ENCODE measurements at regions not wholly inside any gene's neighbourhood (a gene's known extent, or its start where the extent isn't known, plus 50 kb on each side); places are given as distances from the start of the nearest gene placed in this dataset.

DNA sequence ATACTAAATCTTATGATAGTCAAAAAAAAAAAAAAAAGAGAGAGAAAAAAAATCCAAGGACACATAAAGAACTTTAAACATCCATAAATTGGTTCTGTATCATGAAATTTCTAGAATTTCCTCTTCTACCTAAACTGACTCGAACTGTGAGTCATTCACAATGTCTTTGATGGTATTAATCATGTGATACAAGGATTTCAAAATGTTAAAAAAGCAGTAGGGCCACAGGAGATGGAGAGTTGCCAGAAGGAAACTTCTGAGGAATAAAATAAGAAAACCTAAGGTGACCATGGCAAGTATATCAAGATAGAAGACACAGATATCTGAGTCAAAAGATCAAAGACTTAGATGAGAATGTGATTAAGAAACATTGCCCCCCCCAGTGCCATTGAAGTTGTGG lies 1320.9 kb upstream of the FLRT2 start:
- no peak overlapping the region for H3K4me2 ChIP-seq (ENCODE audit: low read length)
- no peaks in the 10 kb centered on the region for H3K9me2 ChIP-seq (ENCODE audit: low read depth, low read length)
- H3K27ac ChIP-seq (ENCODE audit: low read depth, low read length, poor library complexity, severe bottlenecking) = no peak overlapping the region
- no peaks in the 10 kb centered on the region for H3K27me3 ChIP-seq (ENCODE audit: insufficient read depth, low read length)
- no peaks in the 10 kb centered on the region for H3F3A ChIP-seq (ENCODE audit: insufficient read depth, low read length)
- H3K79me2 ChIP-seq (ENCODE audit: insufficient read depth, low read length) = no peaks in the 10 kb centered on the region
- H3K9ac ChIP-seq (ENCODE audit: low read length) = no peak overlapping the region
- no peak overlapping the region for H3K4me3 ChIP-seq (ENCODE audit: low read depth, low read length, poor library complexity, severe bottlenecking)
- H3K9me3 ChIP-seq (ENCODE audit: low read length) = no peaks in the 10 kb centered on the region
- no peak overlapping the region for H2AFZ ChIP-seq (ENCODE audit: low read length)
- TF ChIP-seq EZH2 (IDR thresholded peaks at IDR 0.05; ENCODE audit: borderline replicate concordance, low read length) = no peak
- TF ChIP-seq, protein P1, sequence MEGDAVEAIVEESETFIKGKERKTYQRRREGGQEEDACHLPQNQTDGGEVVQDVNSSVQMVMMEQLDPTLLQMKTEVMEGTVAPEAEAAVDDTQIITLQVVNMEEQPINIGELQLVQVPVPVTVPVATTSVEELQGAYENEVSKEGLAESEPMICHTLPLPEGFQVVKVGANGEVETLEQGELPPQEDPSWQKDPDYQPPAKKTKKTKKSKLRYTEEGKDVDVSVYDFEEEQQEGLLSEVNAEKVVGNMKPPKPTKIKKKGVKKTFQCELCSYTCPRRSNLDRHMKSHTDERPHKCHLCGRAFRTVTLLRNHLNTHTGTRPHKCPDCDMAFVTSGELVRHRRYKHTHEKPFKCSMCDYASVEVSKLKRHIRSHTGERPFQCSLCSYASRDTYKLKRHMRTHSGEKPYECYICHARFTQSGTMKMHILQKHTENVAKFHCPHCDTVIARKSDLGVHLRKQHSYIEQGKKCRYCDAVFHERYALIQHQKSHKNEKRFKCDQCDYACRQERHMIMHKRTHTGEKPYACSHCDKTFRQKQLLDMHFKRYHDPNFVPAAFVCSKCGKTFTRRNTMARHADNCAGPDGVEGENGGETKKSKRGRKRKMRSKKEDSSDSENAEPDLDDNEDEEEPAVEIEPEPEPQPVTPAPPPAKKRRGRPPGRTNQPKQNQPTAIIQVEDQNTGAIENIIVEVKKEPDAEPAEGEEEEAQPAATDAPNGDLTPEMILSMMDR (IDR thresholded peaks at IDR 0.05; ENCODE audit: low read length) = no peak
- no peaks in the 10 kb centered on the region for H4K20me1 ChIP-seq (ENCODE audit: insufficient read depth, low read length)
- no peaks in the 10 kb centered on the region for H3K36me3 ChIP-seq (ENCODE audit: insufficient read depth, low read length)
- H3K4me1 ChIP-seq (ENCODE audit: insufficient read depth, low read length, severe bottlenecking) = no peaks in the 10 kb centered on the region

DNA sequence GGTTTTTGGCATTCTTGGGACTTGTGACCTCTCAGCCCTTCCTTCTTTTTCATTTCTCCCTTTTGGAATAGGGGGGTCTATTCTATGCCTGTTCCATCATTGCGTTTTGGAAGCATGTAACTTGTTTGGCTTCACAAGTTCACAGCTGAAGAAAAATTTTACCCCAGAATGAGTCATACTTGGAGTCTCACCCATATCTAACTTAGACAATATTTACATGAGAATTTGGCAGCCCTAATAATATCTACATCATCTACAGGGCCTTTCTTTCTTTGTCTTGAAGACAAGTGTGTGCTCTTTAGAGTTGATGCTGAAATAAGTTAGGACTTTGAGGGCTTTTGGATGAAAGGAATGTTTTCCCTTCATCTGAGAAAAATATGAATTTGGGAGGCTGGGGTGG lies 1312.9 kb upstream of the FLRT2 start:
- Histone ChIP-seq H3K27me3 (ENCODE audit: insufficient read depth, low read length) (no peaks in the 10 kb centered on the region), H3K79me2 (ENCODE audit: insufficient read depth, low read length) (no peaks in the 10 kb centered on the region), H3K4me3 (ENCODE audit: low read depth, low read length, poor library complexity, severe bottlenecking) (no peak overlapping the region), H4K20me1 (ENCODE audit: insufficient read depth, low read length) (no peaks in the 10 kb centered on the region), H2AFZ (ENCODE audit: low read length) (no peak overlapping the region), H3K9ac (ENCODE audit: low read length) (no peak overlapping the region), H3K4me1 (ENCODE audit: insufficient read depth, low read length, severe bottlenecking) (no peaks in the 10 kb centered on the region), H3K27ac (ENCODE audit: low read depth, low read length, poor library complexity, severe bottlenecking) (no peak overlapping the region), H3F3A (ENCODE audit: insufficient read depth, low read length) (no peaks in the 10 kb centered on the region), H3K36me3 (ENCODE audit: insufficient read depth, low read length) (no peaks in the 10 kb centered on the region), H3K4me2 (ENCODE audit: low read length) (no peak overlapping the region), H3K9me3 (ENCODE audit: low read length) (no peaks in the 10 kb centered on the region), H3K9me2 (ENCODE audit: low read depth, low read length) (no peaks in the 10 kb centered on the region)
- TF ChIP-seq, protein P1 (IDR thresholded peaks at IDR 0.05; ENCODE audit: low read length) = no peak
- TF ChIP-seq EZH2 (IDR thresholded peaks at IDR 0.05; ENCODE audit: borderline replicate concordance, low read length) = no peak

DNA sequence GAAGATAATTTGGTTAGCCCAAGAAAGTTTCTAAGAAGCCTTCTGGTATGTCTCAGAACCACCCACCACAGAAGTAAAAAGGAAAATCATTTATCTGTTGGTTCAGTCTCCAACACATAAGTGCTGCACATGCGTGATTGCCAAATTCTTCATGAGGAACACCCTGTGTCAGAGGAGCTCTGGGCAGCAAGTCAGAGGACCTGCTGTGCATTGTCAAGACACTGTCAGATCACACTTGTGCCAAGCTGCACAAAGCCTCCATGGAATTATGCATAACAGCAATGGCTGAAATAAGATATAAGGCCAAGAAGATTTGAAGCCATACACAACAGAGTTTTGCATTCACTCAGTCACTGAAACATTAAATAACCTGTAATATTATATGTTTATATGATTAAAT lies 1304.7 kb upstream of the FLRT2 start:
- no peak overlapping the region for H3K4me3 ChIP-seq (ENCODE audit: low read depth, low read length, poor library complexity, severe bottlenecking)
- H3K36me3 ChIP-seq (ENCODE audit: insufficient read depth, low read length) = no peaks in the 10 kb centered on the region
- H2AFZ ChIP-seq (ENCODE audit: low read length) = no peak overlapping the region
- no peaks in the 10 kb centered on the region for H3F3A ChIP-seq (ENCODE audit: insufficient read depth, low read length)
- no peaks in the 10 kb centered on the region for H3K79me2 ChIP-seq (ENCODE audit: insufficient read depth, low read length)
- no peaks in the 10 kb centered on the region for H3K4me1 ChIP-seq (ENCODE audit: insufficient read depth, low read length, severe bottlenecking)
- H3K9me2 ChIP-seq (ENCODE audit: low read depth, low read length) = no peaks in the 10 kb centered on the region
- no peak overlapping the region for H3K9ac ChIP-seq (ENCODE audit: low read length)
- no peak for TF ChIP-seq EZH2 (IDR thresholded peaks at IDR 0.05; ENCODE audit: borderline replicate concordance, low read length)
- no peaks in the 10 kb centered on the region for H3K27me3 ChIP-seq (ENCODE audit: insufficient read depth, low read length)
- no peak overlapping the region for H3K4me2 ChIP-seq (ENCODE audit: low read length)
- no peaks in the 10 kb centered on the region for H4K20me1 ChIP-seq (ENCODE audit: insufficient read depth, low read length)
- no peak overlapping the region for H3K27ac ChIP-seq (ENCODE audit: low read depth, low read length, poor library complexity, severe bottlenecking)
- H3K9me3 ChIP-seq (ENCODE audit: low read length) = no peaks in the 10 kb centered on the region

DNA sequence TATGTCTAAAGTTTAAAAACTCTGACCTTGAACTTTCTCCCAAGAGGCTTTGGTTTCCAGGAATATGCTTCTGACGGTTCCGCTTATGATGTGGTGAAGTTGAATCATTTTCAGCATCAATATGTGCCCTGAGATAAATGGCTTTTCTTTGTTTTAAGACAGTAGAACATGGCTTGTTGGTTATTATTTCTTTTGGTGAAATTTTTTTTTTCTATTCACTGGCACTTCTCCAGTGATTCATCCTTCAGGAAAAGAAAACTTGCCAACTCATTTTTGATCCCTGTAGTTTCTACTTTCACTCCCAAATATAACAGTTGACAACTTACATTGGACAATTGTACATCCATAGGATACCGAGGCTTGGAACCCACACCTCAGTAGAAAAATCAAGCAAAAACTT lies 1301.2 kb upstream of the FLRT2 start:
- H3K4me2 ChIP-seq (ENCODE audit: low read length) = no peak overlapping the region

More for the DNA sequence above, 1301.2 kb upstream of the FLRT2 start:
- Histone ChIP-seq H3K9me2 (ENCODE audit: low read depth, low read length) (no peaks in the 10 kb centered on the region), H3K79me2 (ENCODE audit: insufficient read depth, low read length) (no peaks in the 10 kb centered on the region), H3K9ac (ENCODE audit: low read length) (no peak overlapping the region), H3K4me3 (ENCODE audit: low read depth, low read length, poor library complexity, severe bottlenecking) (no peak overlapping the region), H3F3A (ENCODE audit: insufficient read depth, low read length) (no peaks in the 10 kb centered on the region), H4K20me1 (ENCODE audit: insufficient read depth, low read length) (no peaks in the 10 kb centered on the region), H3K36me3 (ENCODE audit: insufficient read depth, low read length) (no peaks in the 10 kb centered on the region), H3K9me3 (ENCODE audit: low read length) (no peaks in the 10 kb centered on the region), H3K4me1 (ENCODE audit: insufficient read depth, low read length, severe bottlenecking) (no peaks in the 10 kb centered on the region), H3K27me3 (ENCODE audit: insufficient read depth, low read length) (no peaks in the 10 kb centered on the region), H2AFZ (ENCODE audit: low read length) (no peak overlapping the region), H3K27ac (ENCODE audit: low read depth, low read length, poor library complexity, severe bottlenecking) (no peak overlapping the region)
- no peak for TF ChIP-seq EZH2 (IDR thresholded peaks at IDR 0.05; ENCODE audit: borderline replicate concordance, low read length)
- TF ChIP-seq, protein P1 (IDR thresholded peaks at IDR 0.05; ENCODE audit: low read length) = no peak
